ENCODE measurements at regions not wholly inside any gene's neighbourhood (a gene's known extent, or its start where the extent isn't known, plus 50 kb on each side); places are given as distances from the start of the nearest gene placed in this dataset.

GRCh38 chr17:64781014-64781756 is 119.1 kb upstream of the SMURF2 start:
- TF ChIP-seq CTCF (IDR thresholded peaks at IDR 0.05; ENCODE audit: low read length): no peak
- no peak for TF ChIP-seq EZH2 (IDR thresholded peaks at IDR 0.05; ENCODE audit: borderline replicate concordance, low read length)
